Prostate gland (tissue), 2 donors: ENCODE measurements at regions not wholly inside any gene's neighbourhood (a gene's known extent, or its start where the extent isn't known, plus 50 kb on each side); places are given as distances from the start of the nearest gene placed in this dataset.

Source experiments
- CTCF ChIP-seq, 4 experiments: fragments of 200-600 bp in 2 of 4; fragments of 450-650 bp in 2 of 4; sonication (generic) in 2 of 4; IDR thresholded peaks; 1 replicate in 3 of 4; 2 replicates in 1 of 4; pipeline ENCODE4 v1.5.1; 2016 to 2019; ENCODE audit warnings: antibody characterized with exemption in 4 of 4, mild to moderate bottlenecking in 2 of 4, moderate library complexity in 2 of 4
- POLR2A ChIP-seq: fragments of 450-650 bp; IDR thresholded peaks from one replicate; pipeline ENCODE4 v1.6.1; 2016; ENCODE audit warnings: antibody characterized with exemption, mild to moderate bottlenecking

GRCh38 chr17:36863131-36863530 lies 74.1 kb upstream of the LHX1 start:
- TF ChIP-seq POLR2A (no peak), CTCF (IDR thresholded peaks at IDR 0.05) (no peak)
